Endothelial cell (in vitro differentiated cells): ENCODE measurements at regions not wholly inside any gene's neighbourhood (a gene's known extent, or its start where the extent isn't known, plus 50 kb on each side); places are given as distances from the start of the nearest gene placed in this dataset.

Experiments used
- DNase-seq: peaks from one replicate; pipeline ENCODE4 v3.0.0; 2021; ENCODE audit warnings: low spot score
- H3K27ac Mint-ChIP-seq: one replicate; pipeline ENCODE4 v1.8.0; 2021; ENCODE audit warnings: mixed read lengths, inconsistent platforms; ENCODE audit not compliant: unreplicated experiment
- H3K27me3 Mint-ChIP-seq: one replicate; pipeline ENCODE4 v1.8.0; 2021; ENCODE audit warnings: mild to moderate bottlenecking, moderate library complexity, mixed read lengths, inconsistent platforms; ENCODE audit not compliant: unreplicated experiment
- H3K36me3 Mint-ChIP-seq: one replicate; pipeline ENCODE4 v1.8.0; 2021; ENCODE audit warnings: mild to moderate bottlenecking, low read depth, mixed read lengths, inconsistent platforms; ENCODE audit not compliant: unreplicated experiment
- H3K4me1 Mint-ChIP-seq: one replicate; pipeline ENCODE4 v1.8.0; 2021; ENCODE audit warnings: mild to moderate bottlenecking, mixed read lengths, inconsistent platforms; ENCODE audit not compliant: unreplicated experiment
- H3K4me3 Mint-ChIP-seq: one replicate; pipeline ENCODE4 v1.8.0; 2021; ENCODE audit warnings: mild to moderate bottlenecking, mixed read lengths, inconsistent platforms; ENCODE audit not compliant: unreplicated experiment
- H3K9me3 Mint-ChIP-seq: one replicate; pipeline ENCODE4 v1.8.0; 2021; ENCODE audit warnings: mixed read lengths, inconsistent platforms; ENCODE audit not compliant: unreplicated experiment
- CTCF ChIP-seq: fragments of 200-600 bp; sonication (generic); IDR thresholded peaks from one replicate; pipeline ENCODE4 v1.5.0; 2021; ENCODE audit warnings: antibody characterized with exemption; ENCODE audit not compliant: unreplicated experiment

GRCh38 chr7:113636727-113637421 lies 281.9 kb downstream of the PPP1R3A start:
- H3K9me3 Mint-ChIP-seq = no peaks in the 10 kb centered on the region
- H3K4me1 Mint-ChIP-seq = no peaks in the 10 kb centered on the region
- peaks cover 1% of the 10 kb centered on the region for H3K27me3 Mint-ChIP-seq
- DNase-seq = no peak
- H3K4me3 Mint-ChIP-seq = no peak overlapping the region
- no peak for TF ChIP-seq CTCF
- H3K36me3 Mint-ChIP-seq = no peaks in the 10 kb centered on the region
- no peak overlapping the region for H3K27ac Mint-ChIP-seq

- no peak for DNase-seq
- no peak for TF ChIP-seq CTCF
- Mint-ChIP-seq H3K36me3 (no peaks in the 10 kb centered on the region), H3K4me3 (no peak overlapping the region), H3K4me1 (no peaks in the 10 kb centered on the region), H3K9me3 (no peaks in the 10 kb centered on the region), H3K27me3 (no peaks in the 10 kb centered on the region), H3K27ac (no peak overlapping the region)
Measured at GRCh38 chr7:113635492-113635891, 283.3 kb downstream of the PPP1R3A start.

GRCh38 chr7:113633073-113633472 lies 285.7 kb downstream of the PPP1R3A start:
- Mint-ChIP-seq H3K27me3 (no peaks in the 10 kb centered on the region), H3K4me1 (no peaks in the 10 kb centered on the region), H3K9me3 (no peaks in the 10 kb centered on the region)

GRCh38 chr7:113628948-113629847 lies 289.6 kb downstream of the PPP1R3A start:
- H3K27me3 Mint-ChIP-seq = no peaks in the 10 kb centered on the region
- H3K4me1 Mint-ChIP-seq = no peaks in the 10 kb centered on the region
- TF ChIP-seq CTCF = no peak
- H3K4me3 Mint-ChIP-seq = no peak overlapping the region
- H3K9me3 Mint-ChIP-seq = no peaks in the 10 kb centered on the region
- no peak overlapping the region for H3K27ac Mint-ChIP-seq
- DNase-seq = no peak
- no peaks in the 10 kb centered on the region for H3K36me3 Mint-ChIP-seq

More at GRCh38 chr7:113633073-113633472, 285.7 kb downstream of the PPP1R3A start:
- no peak for TF ChIP-seq CTCF
- H3K27ac Mint-ChIP-seq = no peak overlapping the region
- no peak for DNase-seq
- no peak overlapping the region for H3K4me3 Mint-ChIP-seq
- no peaks in the 10 kb centered on the region for H3K36me3 Mint-ChIP-seq
